ENCODE measurements at regions not wholly inside any gene's neighbourhood (a gene's known extent, or its start where the extent isn't known, plus 50 kb on each side); places are given as distances from the start of the nearest gene placed in this dataset.

GRCh38 chr7:17679458-17679857, 260.8 kb downstream of the SNX13 start:
- TF ChIP-seq POLR2A (IDR thresholded peaks at IDR 0.05; ENCODE audit: insufficient read depth in 1 of 2, low read depth in 2 of 2, low read length in 2 of 2) = no peak
- TF ChIP-seq CTCF (CRISPR knock-in tag; IDR thresholded peaks at IDR 0.05) = no peak
- no peak for TF ChIP-seq KMT2A (CRISPR knock-in tag; IDR thresholded peaks at IDR 0.05)
- TF ChIP-seq ZNF713 (CRISPR knock-in tag; IDR thresholded peaks at IDR 0.05) = no peak

Measured in HepG2 (cell line).